PC-9 (cell line): ENCODE measurements at regions not wholly inside any gene's neighbourhood (a gene's known extent, or its start where the extent isn't known, plus 50 kb on each side); places are given as distances from the start of the nearest gene placed in this dataset.

Experiments used
- BruUV-seq: library from RNA; stranded (reverse); fragments of 400-500 nt; replicated peaks from 2 replicates; lab custom pipeline; 2021; lab: Mats Ljungman, UMichigan
- CTCF ChIA-PET: fragments of 300-600 bp; sonication (Branson Sonifier 250); formaldehyde crosslinking; loops from one replicate; lab custom pipeline; 2022; ENCODE audit warnings: antibody characterized with exemption; lab: Charles Lee
- POLR2A ChIA-PET: fragments of 300-600 bp; sonication (Branson Sonifier 250); formaldehyde crosslinking; loops from one replicate; lab custom pipeline; 2022; ENCODE audit warnings: antibody characterized with exemption; ENCODE audit not compliant: unreplicated experiment; lab: Charles Lee
- DNase-seq, 2 experiments: peaks; one replicate each; pipeline versions ENCODE4 v3.0.0 to v3.0.0-alpha.2; 2015 to 2022; ENCODE audit warnings: mixed read lengths in 1 of 2
- H2AFZ ChIP-seq: fragments of 200-600 bp; sonication (generic); 2 replicates; pipeline ENCODE4 v1.8.1; 2017; ENCODE audit warnings: antibody characterized with exemption
- H3F3A ChIP-seq: fragments of 200-600 bp; sonication (generic); 2 replicates; pipeline ENCODE4 v1.8.1; 2017; ENCODE audit warnings: antibody characterized with exemption, mild to moderate bottlenecking, low read depth; ENCODE audit not compliant: insufficient read depth
- H3K27ac ChIP-seq: fragments of 200-600 bp; sonication (generic); 2 replicates; pipeline ENCODE4 v1.6.1; 2016; ENCODE audit warnings: mixed run types
- H3K27me3 ChIP-seq: fragments of 200-600 bp; sonication (generic); 2 replicates; pipeline ENCODE4 v1.6.1; 2016; ENCODE audit warnings: low read depth, mixed run types; ENCODE audit not compliant: insufficient read depth
- H3K36me3 ChIP-seq: fragments of 200-600 bp; sonication (generic); 2 replicates; pipeline ENCODE4 v1.6.1; 2016; ENCODE audit warnings: low read depth, mixed run types
- H3K4me1 ChIP-seq: fragments of 200-600 bp; sonication (generic); replicated peaks from 2 replicates; pipeline ENCODE4 v1.6.1; 2016; ENCODE audit warnings: mixed run types; ENCODE audit not compliant: insufficient read depth
- H3K4me2 ChIP-seq: fragments of 200-600 bp; sonication (generic); 2 replicates; pipeline ENCODE4 v1.6.1; 2017; ENCODE audit warnings: mixed run types
- H3K4me3 ChIP-seq: fragments of 200-600 bp; sonication (generic); 2 replicates; pipeline ENCODE4 v1.6.1; 2016; ENCODE audit warnings: mixed run types
- H3K79me2 ChIP-seq: fragments of 200-600 bp; sonication (generic); 2 replicates; pipeline ENCODE4 v1.6.1; 2017; ENCODE audit warnings: low read depth, mixed run types
- H3K9me2 ChIP-seq: fragments of 200-600 bp; sonication (generic); 2 replicates; pipeline ENCODE4 v1.8.1; 2017; ENCODE audit warnings: mild to moderate bottlenecking; ENCODE audit not compliant: insufficient read depth
- H3K9me3 ChIP-seq: fragments of 200-600 bp; sonication (generic); 2 replicates; pipeline ENCODE4 v1.8.1; 2016; ENCODE audit warnings: low read depth; ENCODE audit not compliant: insufficient read depth
- H4K20me1 ChIP-seq: fragments of 200-600 bp; sonication (generic); 2 replicates; pipeline ENCODE4 v1.8.1; 2017; ENCODE audit not compliant: insufficient read depth
- CTCF ChIP-seq: fragments of 200-600 bp; sonication (generic); conservative IDR thresholded peaks from 2 replicates; pipeline ENCODE4 v1.6.1; 2017; ENCODE audit warnings: mixed run types, antibody characterized with exemption, mild to moderate bottlenecking, moderate library complexity
- EZH2 ChIP-seq: fragments of 200-600 bp; sonication (generic); IDR thresholded peaks from 2 replicates; pipeline ENCODE4 v1.8.0; 2017; ENCODE audit warnings: antibody characterized with exemption, low read depth
- intact Hi-C: fragments of 100-400 bp; cut with micrococcal nuclease; formaldehyde crosslinking; loops from one replicate; pipeline ENCODE4 v1.10.0; 2022; ENCODE audit not compliant: unreplicated experiment

- no peak for DNase-seq
- ChIA-PET POLR2A (no interaction called here), CTCF (no interaction called here)
- Histone ChIP-seq H3K4me3 (no peak overlapping the region), H3K9me2 (no peaks in the 10 kb centered on the region), H3K27me3 (no peaks in the 10 kb centered on the region), H4K20me1 (no peaks in the 10 kb centered on the region), H3K36me3 (no peaks in the 10 kb centered on the region), H3F3A (no peaks in the 10 kb centered on the region), H3K4me2 (no peak overlapping the region), H3K79me2 (no peaks in the 10 kb centered on the region), H2AFZ (no peak overlapping the region), H3K9me3 (peaks cover 6% of the 10 kb centered on the region; the same call in 1 of the 2 replicates), H3K27ac (no peak overlapping the region), H3K4me1 (no peaks in the 10 kb centered on the region)
- intact Hi-C loops: no loop called here
- TF ChIP-seq CTCF (no peak), EZH2 (no peak)
- BruUV-seq: no TSS peak
These were observed 176.5 kb upstream of the UBASH3B start for GRCh38 chr11:122478986-122479385.

GRCh38 chr11:122468965-122469364, 186.6 kb upstream of the UBASH3B start:
- Histone ChIP-seq H3K79me2 (no peaks in the 10 kb centered on the region), H3K27me3 (no peaks in the 10 kb centered on the region), H4K20me1 (0 out of 2 replicates have a peak, but pooled peaks cover 3% of the 10 kb centered on the region), H3K4me3 (no peak overlapping the region), H3K9me3 (peaks cover 2% of the 10 kb centered on the region; the same call in 1 of the 2 replicates), H3K4me2 (no peak overlapping the region), H3K9me2 (no peaks in the 10 kb centered on the region), H3F3A (no peaks in the 10 kb centered on the region), H2AFZ (no peak overlapping the region), H3K36me3 (no peaks in the 10 kb centered on the region), H3K4me1 (no peaks in the 10 kb centered on the region), H3K27ac (no peak overlapping the region)
- BruUV-seq: no TSS peak
- DNase-seq: no peak
- TF ChIP-seq CTCF (no peak), EZH2 (no peak)
- ChIA-PET POLR2A (no interaction called here), CTCF (no interaction called here)
- intact Hi-C loops: no loop called here

- Histone ChIP-seq H3K27me3 (no peaks in the 10 kb centered on the region), H3K4me1 (no peaks in the 10 kb centered on the region), H3K27ac (no peak overlapping the region), H3K4me3 (no peak overlapping the region), H4K20me1 (no peaks in the 10 kb centered on the region), H3K4me2 (no peak overlapping the region), H3K9me3 (peaks cover 12% of the 10 kb centered on the region; the same call in 1 of the 2 replicates), H3F3A (0 out of 2 replicates have a peak, but pooled peaks cover 3% of the 10 kb centered on the region), H3K79me2 (no peaks in the 10 kb centered on the region), H3K36me3 (no peaks in the 10 kb centered on the region), H3K9me2 (no peaks in the 10 kb centered on the region), H2AFZ (no peak overlapping the region)
- DNase-seq: no peak
- ChIA-PET CTCF (no interaction called here), POLR2A (no interaction called here)
- TF ChIP-seq CTCF: no peak
- TF ChIP-seq EZH2: no peak
- BruUV-seq: no TSS peak
- intact Hi-C loops: no loop called here
These were observed 192.0 kb upstream of the UBASH3B start for GRCh38 chr11:122463530-122463929.
